Natural killer cell (primary cell): ENCODE measurements at regions not wholly inside any gene's neighbourhood (a gene's known extent, or its start where the extent isn't known, plus 50 kb on each side); places are given as distances from the start of the nearest gene placed in this dataset.

Source experiments
- ATAC-seq, 3 donors: fragments of 150-1000 bp in 2 of 3; fragments of 200-7000 bp in 1 of 3; cut with Tn5 transposase; 1 replicate in 1 of 3; 2 replicates in 2 of 3; pipeline ENCODE4 v1.10.0; 2021; ENCODE audit warnings: mild to moderate bottlenecking in 2 of 3, moderate library complexity in 2 of 3
- DNase-seq, 2 donors: peaks; one replicate each; pipeline versions ENCODE4 v3.0.0 to v3.0.0-alpha.2; 2013 to 2021; ENCODE audit warnings: mixed read lengths in 1 of 2
- H3K27ac ChIP-seq: one replicate; pipeline ENCODE4 v1.5.1; 2013; ENCODE audit warnings: mild to moderate bottlenecking, low read length
- H3K27me3 ChIP-seq: one replicate; pipeline ENCODE4 v1.6.1; 2013; ENCODE audit warnings: low read length; ENCODE audit not compliant: control insufficient read depth, insufficient read depth
- H3K36me3 ChIP-seq: one replicate; pipeline ENCODE4 v1.6.1; 2013; ENCODE audit warnings: low read length; ENCODE audit not compliant: control insufficient read depth, insufficient read depth
- H3K4me1 ChIP-seq: one replicate; pipeline ENCODE4 v1.6.1; 2013; ENCODE audit warnings: low read length; ENCODE audit not compliant: control insufficient read depth, insufficient read depth
- H3K4me3 ChIP-seq: one replicate; pipeline ENCODE4 v1.5.1; 2013; ENCODE audit warnings: low read length
- H3K9me3 ChIP-seq: one replicate; pipeline ENCODE4 v1.6.1; 2013; ENCODE audit warnings: low read length; ENCODE audit not compliant: control insufficient read depth, insufficient read depth
- H3K27ac Mint-ChIP-seq, 2 donors: one replicate each; pipeline ENCODE4 v1.8.0; 2022; ENCODE audit warnings: mild to moderate bottlenecking in 2 of 2, mixed read lengths in 2 of 2, moderate library complexity in 1 of 2
- H3K27me3 Mint-ChIP-seq, 2 donors: one replicate each; pipeline ENCODE4 v1.8.0; 2022; ENCODE audit warnings: low read depth in 2 of 2, mixed read lengths in 2 of 2
- H3K36me3 Mint-ChIP-seq: one replicate; pipeline ENCODE4 v1.8.0; 2022; ENCODE audit warnings: mixed read lengths
- H3K4me1 Mint-ChIP-seq, 2 donors: one replicate each; pipeline ENCODE4 v1.8.0; 2022; ENCODE audit warnings: mixed read lengths in 2 of 2
- H3K4me3 Mint-ChIP-seq: one replicate; pipeline ENCODE4 v1.8.0; 2022; ENCODE audit warnings: mild to moderate bottlenecking, moderate library complexity, mixed read lengths
- H3K9me3 Mint-ChIP-seq, 2 donors: one replicate each; pipeline ENCODE4 v1.8.0; 2022; ENCODE audit warnings: mixed read lengths in 2 of 2
- CTCF ChIP-seq: fragments of 200-600 bp; IDR thresholded peaks from one replicate; pipeline ENCODE4 v1.8.0; 2022; ENCODE audit warnings: antibody characterized with exemption
- WGBS: methylation state at CpG from one replicate; pipeline ENCODE4 v1.1.7; 2013; ENCODE audit warnings: missing lambda C conversion rate; ENCODE audit not compliant: insufficient coverage; 5-methylcytosine and 5-hydroxymethylcytosine counted together
- intact Hi-C: fragments of 100-400 bp; cut with micrococcal nuclease; formaldehyde crosslinking; loops from one replicate; pipeline ENCODE4 v1.14.2; 2022

GRCh38 chr20:48541581-48542071 lies 286.2 kb downstream of the PREX1 start:
- Mint-ChIP-seq H3K36me3 (no peaks in the 10 kb centered on the region), H3K27ac (no peak overlapping the region), H3K4me1 (no peaks in the 10 kb centered on the region), H3K27me3 (peaks cover 15 to 51% of the 10 kb centered on the region in 2 donors), H3K9me3 (no peaks in the 10 kb centered on the region), H3K4me3 (no peak overlapping the region)
- H3K36me3 ChIP-seq = no peaks in the 10 kb centered on the region
- no peak for ATAC-seq
- intact Hi-C loops = no loop called here
- H3K27me3 ChIP-seq = no peaks in the 10 kb centered on the region
- H3K4me1 ChIP-seq = no peaks in the 10 kb centered on the region
- no peak overlapping the region for H3K4me3 ChIP-seq
- 34% methylated on average over 10 of the region's 10 CpGs for WGBS
- no peak overlapping the region for H3K27ac ChIP-seq
- H3K9me3 ChIP-seq = no peaks in the 10 kb centered on the region
- DNase-seq = no peak
- no peak for TF ChIP-seq CTCF

DNA sequence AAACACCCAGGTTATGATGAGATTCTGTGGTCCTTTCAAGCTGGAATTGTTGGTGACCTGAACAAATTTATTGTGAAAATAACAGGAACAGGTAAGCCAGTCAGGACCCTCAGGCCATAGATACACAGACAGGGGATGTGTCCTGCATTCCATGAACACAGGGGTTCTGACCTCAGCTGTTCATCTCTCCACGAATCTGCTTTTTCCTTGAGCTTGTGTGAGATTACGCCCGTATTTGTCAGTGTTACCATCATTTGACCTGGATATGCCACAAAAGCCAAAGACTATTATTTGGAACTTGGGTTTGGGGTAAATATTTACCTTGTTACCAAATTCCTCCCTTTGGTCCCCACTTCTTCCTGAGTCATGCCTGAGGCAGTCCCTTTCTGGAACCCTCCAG lies 288.9 kb downstream of the PREX1 start:
- 77% methylated on average over 3 of the region's 3 CpGs for WGBS
- no peak for TF ChIP-seq CTCF
- no peaks in the 10 kb centered on the region for H3K9me3 ChIP-seq
- ATAC-seq (no peak), DNase-seq (no peak)
- Mint-ChIP-seq H3K4me1 (no peaks in the 10 kb centered on the region), H3K9me3 (no peaks in the 10 kb centered on the region), H3K36me3 (no peaks in the 10 kb centered on the region), H3K4me3 (no peak overlapping the region), H3K27ac (no peak overlapping the region), H3K27me3 (peaks cover 9 to 50% of the 10 kb centered on the region in 2 donors)
- no peak overlapping the region for H3K27ac ChIP-seq
- intact Hi-C loops = no loop called here
- H3K36me3 ChIP-seq = no peaks in the 10 kb centered on the region
- no peaks in the 10 kb centered on the region for H3K4me1 ChIP-seq
- no peak overlapping the region for H3K4me3 ChIP-seq
- H3K27me3 ChIP-seq = no peaks in the 10 kb centered on the region

- no peak for TF ChIP-seq CTCF
- Histone ChIP-seq H3K9me3 (no peaks in the 10 kb centered on the region), H3K4me3 (no peak overlapping the region), H3K27me3 (no peaks in the 10 kb centered on the region), H3K36me3 (no peaks in the 10 kb centered on the region), H3K27ac (no peak overlapping the region), H3K4me1 (no peaks in the 10 kb centered on the region)
- WGBS = 77% methylated on average over 10 of the region's 10 CpGs
- H3K4me1 Mint-ChIP-seq = no peaks in the 10 kb centered on the region
- H3K9me3 Mint-ChIP-seq = no peaks in the 10 kb centered on the region
- DNase-seq (no peak), ATAC-seq (no peak)
- H3K27me3 Mint-ChIP-seq = peaks cover 9 to 50% of the 10 kb centered on the region in 2 donors
- no peak overlapping the region for H3K27ac Mint-ChIP-seq
- H3K36me3 Mint-ChIP-seq = no peaks in the 10 kb centered on the region
- intact Hi-C loops = no loop called here
- no peak overlapping the region for H3K4me3 Mint-ChIP-seq
These were observed 289.6 kb downstream of the PREX1 start for GRCh38 chr20:48538058-48538825.

GRCh38 chr20:48536206-48536605 lies 291.6 kb downstream of the PREX1 start:
- intact Hi-C loops = no loop called here

More at GRCh38 chr20:48536206-48536605, 291.6 kb downstream of the PREX1 start:
- H3K4me3 ChIP-seq = no peak overlapping the region
- WGBS = 90% methylated on average over 2 of the region's 2 CpGs
- DNase-seq (no peak), ATAC-seq (no peak)
- H3K4me1 Mint-ChIP-seq = no peaks in the 10 kb centered on the region
- H3K4me1 ChIP-seq = no peaks in the 10 kb centered on the region
- no peaks in the 10 kb centered on the region for H3K36me3 Mint-ChIP-seq
- H3K4me3 Mint-ChIP-seq = no peak overlapping the region
- H3K27me3 Mint-ChIP-seq = peaks cover 5 to 34% of the 10 kb centered on the region in 2 donors
- no peak overlapping the region for H3K27ac Mint-ChIP-seq
- no peak for TF ChIP-seq CTCF
- no peak overlapping the region for H3K27ac ChIP-seq
- no peaks in the 10 kb centered on the region for H3K27me3 ChIP-seq
- no peaks in the 10 kb centered on the region for H3K9me3 ChIP-seq
- no peaks in the 10 kb centered on the region for H3K9me3 Mint-ChIP-seq
- no peaks in the 10 kb centered on the region for H3K36me3 ChIP-seq
